GM12878 (cell line): ENCODE measurements at regions not wholly inside any gene's neighbourhood (a gene's known extent, or its start where the extent isn't known, plus 50 kb on each side); places are given as distances from the start of the nearest gene placed in this dataset.

Experiments used
- JUND ChIP-seq: IDR thresholded peaks from 2 replicates; pipeline ENCODE4 v1.6.1; 2012; ENCODE audit warnings: low read depth, mild to moderate bottlenecking, low read length, improper control_type of control experiment, moderate library complexity
- POLR2A ChIP-seq: IDR thresholded peaks from 2 replicates; pipeline ENCODE4 v1.6.1; 2011; ENCODE audit warnings: low read depth, mild to moderate bottlenecking, low read length
- POLR2AphosphoS5 ChIP-seq: IDR thresholded peaks from 2 replicates; pipeline ENCODE4 v1.6.1; 2011; ENCODE audit warnings: mild to moderate bottlenecking, low read length, inconsistent platforms
- RCOR1 ChIP-seq: conservative IDR thresholded peaks from 2 replicates; pipeline ENCODE4 v1.6.1; 2012; ENCODE audit warnings: low read depth, low read length, improper control_type of control experiment
- TCF3 ChIP-seq: IDR thresholded peaks from 2 replicates; pipeline ENCODE4 v1.6.1; 2012; ENCODE audit warnings: low read depth, mild to moderate bottlenecking, low read length, borderline replicate concordance; ENCODE audit not compliant: insufficient read depth
- ZBTB33 ChIP-seq: fragments of 450-650 bp; IDR thresholded peaks from 2 replicates; pipeline ENCODE4 v1.6.1; 2017; ENCODE audit warnings: mild to moderate bottlenecking
- TF ChIP-seq, protein P1 (sequence below), 3 experiments: IDR thresholded peaks in 2 of 3; conservative IDR thresholded peaks in 1 of 3; 2 replicates each; pipeline ENCODE4 v1.5.1; 2011; ENCODE audit warnings: low read depth in 3 of 3, low read length in 3 of 3, mild to moderate bottlenecking in 3 of 3, control low read depth in 2 of 3, moderate library complexity in 2 of 3, inconsistent platforms in 1 of 3, mixed read lengths in 1 of 3; ENCODE audit not compliant: control insufficient read depth in 2 of 3, insufficient read depth in 1 of 3; ENCODE audit errors: extremely low read depth in 1 of 3

DNA sequence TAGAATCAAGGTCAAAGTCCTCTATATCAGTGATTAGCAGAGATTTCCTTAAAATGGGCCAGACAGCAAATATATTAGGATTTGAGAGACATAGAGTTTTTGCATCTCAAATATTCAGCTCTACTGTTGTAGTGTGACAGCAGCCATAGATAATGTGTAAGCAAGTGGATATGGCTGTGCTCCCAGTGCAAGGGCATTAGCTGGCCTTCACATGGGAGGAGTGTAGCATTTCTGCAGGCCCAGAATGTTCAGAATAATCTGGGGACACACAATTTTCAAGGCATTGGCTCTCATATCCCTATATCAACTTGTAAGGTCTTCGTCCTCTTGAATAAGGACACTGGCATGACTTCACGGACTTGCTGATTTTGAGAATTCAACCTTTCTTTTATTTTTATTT, 402.3 kb upstream of the ADAMTS5 start:
- TF ChIP-seq TCF3 = no peak
- TF ChIP-seq POLR2A = no peak
- TF ChIP-seq RCOR1 = no peak
- TF ChIP-seq, protein P1, sequence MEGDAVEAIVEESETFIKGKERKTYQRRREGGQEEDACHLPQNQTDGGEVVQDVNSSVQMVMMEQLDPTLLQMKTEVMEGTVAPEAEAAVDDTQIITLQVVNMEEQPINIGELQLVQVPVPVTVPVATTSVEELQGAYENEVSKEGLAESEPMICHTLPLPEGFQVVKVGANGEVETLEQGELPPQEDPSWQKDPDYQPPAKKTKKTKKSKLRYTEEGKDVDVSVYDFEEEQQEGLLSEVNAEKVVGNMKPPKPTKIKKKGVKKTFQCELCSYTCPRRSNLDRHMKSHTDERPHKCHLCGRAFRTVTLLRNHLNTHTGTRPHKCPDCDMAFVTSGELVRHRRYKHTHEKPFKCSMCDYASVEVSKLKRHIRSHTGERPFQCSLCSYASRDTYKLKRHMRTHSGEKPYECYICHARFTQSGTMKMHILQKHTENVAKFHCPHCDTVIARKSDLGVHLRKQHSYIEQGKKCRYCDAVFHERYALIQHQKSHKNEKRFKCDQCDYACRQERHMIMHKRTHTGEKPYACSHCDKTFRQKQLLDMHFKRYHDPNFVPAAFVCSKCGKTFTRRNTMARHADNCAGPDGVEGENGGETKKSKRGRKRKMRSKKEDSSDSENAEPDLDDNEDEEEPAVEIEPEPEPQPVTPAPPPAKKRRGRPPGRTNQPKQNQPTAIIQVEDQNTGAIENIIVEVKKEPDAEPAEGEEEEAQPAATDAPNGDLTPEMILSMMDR (IDR thresholded peaks at IDR 0.05 in 2 of 3, conservative IDR thresholded peaks at IDR 0.05 in 1 of 3; ENCODE audit: control insufficient read depth in 2 of 3, extremely low read depth in 1 of 3, insufficient read depth in 1 of 3, low read depth in 3 of 3, low read length in 3 of 3) = no peak
- TF ChIP-seq JUND = no peak
- no peak for TF ChIP-seq ZBTB33
- TF ChIP-seq POLR2AphosphoS5 = no peak
